Inflammatory macrophage (primary cell): ENCODE measurements at regions not wholly inside any gene's neighbourhood (a gene's known extent, or its start where the extent isn't known, plus 50 kb on each side); places are given as distances from the start of the nearest gene placed in this dataset.

Experiments
- DNase-seq, 2 donors: peaks; one replicate each; pipeline ENCODE4 v3.0.0-alpha.2; 2020 to 2022

GRCh38 chr14:97215263-97215969 lies 418.2 kb downstream of the VRK1 start:
- no peak for DNase-seq

- DNase-seq = no peak
Observed at GRCh38 chr14:97217111-97217885, 420.1 kb downstream of the VRK1 start.

GRCh38 chr14:97218274-97218673 lies 421.1 kb downstream of the VRK1 start:
- DNase-seq = no peak

- no peak for DNase-seq
Observed at GRCh38 chr14:97218691-97219430, 421.7 kb downstream of the VRK1 start.

GRCh38 chr14:97219431-97220017 lies 422.3 kb downstream of the VRK1 start:
- DNase-seq = no peak

- no peak for DNase-seq
Observed at GRCh38 chr14:97221572-97222285, 424.5 kb downstream of the VRK1 start.

GRCh38 chr14:97224016-97224415 lies 426.8 kb downstream of the VRK1 start:
- no peak for DNase-seq

GRCh38 chr14:97230051-97230450 lies 432.9 kb downstream of the VRK1 start:
- DNase-seq = no peak

- no peak for DNase-seq
Observed at GRCh38 chr14:97233319-97233985, 436.3 kb downstream of the VRK1 start.

- DNase-seq = no peak
Observed at GRCh38 chr14:97246648-97247047, 449.5 kb downstream of the VRK1 start.

GRCh38 chr14:97248973-97249372 lies 451.8 kb downstream of the VRK1 start:
- no peak for DNase-seq

- no peak for DNase-seq
Observed at GRCh38 chr14:97250931-97251330, 453.7 kb downstream of the VRK1 start.

GRCh38 chr14:97251491-97252155 lies 454.4 kb downstream of the VRK1 start:
- DNase-seq = no peak

- no peak for DNase-seq
Observed at GRCh38 chr14:97253756-97254155, 456.6 kb downstream of the VRK1 start.

GRCh38 chr14:97262336-97262735 lies 465.2 kb downstream of the VRK1 start:
- DNase-seq = no peak

- no peak for DNase-seq
Observed at GRCh38 chr14:97264516-97265230, 467.5 kb downstream of the VRK1 start.

GRCh38 chr14:97266653-97267052 lies 469.5 kb downstream of the VRK1 start:
- DNase-seq = no peak

- DNase-seq = no peak
Observed at GRCh38 chr14:97267509-97267908, 470.3 kb downstream of the VRK1 start.

GRCh38 chr14:97268097-97268496 lies 470.9 kb downstream of the VRK1 start:
- DNase-seq = no peak

GRCh38 chr14:97270308-97270707 lies 473.1 kb downstream of the VRK1 start:
- DNase-seq = no peak
